Mucosa of descending colon (tissue), 3 donors: ENCODE measurements at regions not wholly inside any gene's neighbourhood (a gene's known extent, or its start where the extent isn't known, plus 50 kb on each side); places are given as distances from the start of the nearest gene placed in this dataset.
"Not testable (repeated sequence)": the region's sequence is repeated elsewhere in the genome, so short reads cannot be mapped to it uniquely, and the experiment has no call there.

Experiments used
- ATAC-seq: fragments of 200-7000 bp; cut with Tn5 transposase; one replicate; pipeline ENCODE4 v1.9.1; 2020; ENCODE audit warnings: mild to moderate bottlenecking, moderate library complexity
- DNase-seq, 3 donors: peaks; one replicate each; pipeline ENCODE4 v3.0.0-alpha.2; 2020
- H3K36me3 ChIP-seq: fragments of 200-600 bp; one replicate; pipeline ENCODE4 v1.8.0; 2021; ENCODE audit warnings: low read depth, mild to moderate bottlenecking
- H3K4me1 ChIP-seq: fragments of 200-600 bp; one replicate; pipeline ENCODE4 v1.8.0; 2021; ENCODE audit warnings: low read depth, mild to moderate bottlenecking
- H3K4me3 ChIP-seq: fragments of 200-600 bp; one replicate; pipeline ENCODE4 v1.8.0; 2021; ENCODE audit warnings: mild to moderate bottlenecking
- H3K9me3 ChIP-seq: fragments of 200-600 bp; one replicate; pipeline ENCODE4 v1.8.0; 2021; ENCODE audit warnings: mild to moderate bottlenecking
- intact Hi-C, 2 donors: fragments of 100-400 bp; cut with DNase I in 1 of 2; cut with micrococcal nuclease in 1 of 2; formaldehyde crosslinking; loops; one replicate each; pipeline versions ENCODE4 v1.11.0 to v1.11.1; 2022; cut with DNase I, micrococcal nuclease
- donor health status: DM: no; HTN: no; CAD: no; lungs with moderate emphysema.
- donor health status: DM: no; HTN: no; CAD: no.
- donor health status: DM: no; HTN: yes; CAD: no.

DNA sequence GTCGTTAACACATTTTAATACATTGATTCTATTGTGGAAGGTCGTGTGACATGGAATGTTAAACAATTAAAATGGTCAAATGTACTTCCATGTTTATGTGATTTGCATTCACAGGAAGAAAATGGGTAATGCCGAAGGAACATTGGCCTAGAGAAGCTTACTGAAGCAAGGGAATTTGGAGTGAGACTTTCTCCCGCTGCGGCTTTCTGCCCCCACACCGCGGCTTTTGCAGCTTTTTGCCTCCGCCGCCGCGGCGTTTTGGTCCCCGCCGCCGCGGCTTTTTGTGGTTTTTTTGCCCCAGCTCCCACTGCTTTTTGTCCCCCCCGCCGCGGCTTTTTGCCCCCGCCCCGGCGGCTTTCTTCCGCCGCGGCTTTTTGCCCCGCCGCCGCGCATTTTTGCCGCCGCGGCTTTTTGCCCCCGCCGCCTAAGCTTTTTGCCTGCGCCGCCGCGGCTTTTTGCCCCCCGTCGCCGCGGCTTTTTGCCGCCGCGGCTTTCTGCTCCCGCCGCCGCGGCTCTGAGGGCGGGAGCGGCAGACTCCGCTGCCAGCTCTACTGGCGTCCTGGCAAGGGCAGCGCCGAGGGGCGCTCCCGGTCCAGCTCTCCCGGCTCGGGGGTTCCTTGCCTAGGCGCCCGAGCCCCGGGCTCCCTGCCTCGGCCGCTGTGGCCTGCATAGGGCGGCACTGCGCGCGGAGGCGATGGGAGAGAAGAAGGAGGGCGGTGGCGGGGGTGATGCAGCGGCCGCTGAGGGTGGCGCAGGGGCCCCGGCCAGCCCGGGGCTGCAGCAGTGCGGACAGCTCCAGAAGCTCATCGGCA, 225.5 kb upstream of the VKORC1L1 start:
- H3K4me3 ChIP-seq, H3K36me3 ChIP-seq, ATAC-seq, H3K9me3 ChIP-seq, H3K4me1 ChIP-seq, DNase-seq, intact Hi-C loops: not testable (repeated sequence)

DNA sequence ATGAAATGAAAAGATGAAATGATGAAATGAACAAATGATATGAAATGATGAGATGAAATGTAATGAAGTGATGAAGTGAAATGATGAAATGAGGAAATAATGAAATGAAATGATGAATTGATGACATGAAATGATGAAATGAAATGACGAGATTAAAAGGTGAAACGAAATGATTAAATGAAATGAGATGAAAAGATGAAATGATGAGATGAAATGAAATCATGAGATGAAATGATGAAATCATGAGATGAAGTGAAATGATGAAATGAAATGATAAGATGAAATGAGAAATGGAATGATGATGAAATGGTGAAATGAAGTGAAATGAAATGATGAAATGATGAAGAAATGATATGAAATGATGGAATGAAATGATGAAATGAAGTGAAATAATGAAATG, 221.7 kb upstream of the VKORC1L1 start:
- H3K4me3 ChIP-seq, H3K36me3 ChIP-seq, H3K4me1 ChIP-seq, DNase-seq, intact Hi-C loops, H3K9me3 ChIP-seq, ATAC-seq: not testable (repeated sequence)

DNA sequence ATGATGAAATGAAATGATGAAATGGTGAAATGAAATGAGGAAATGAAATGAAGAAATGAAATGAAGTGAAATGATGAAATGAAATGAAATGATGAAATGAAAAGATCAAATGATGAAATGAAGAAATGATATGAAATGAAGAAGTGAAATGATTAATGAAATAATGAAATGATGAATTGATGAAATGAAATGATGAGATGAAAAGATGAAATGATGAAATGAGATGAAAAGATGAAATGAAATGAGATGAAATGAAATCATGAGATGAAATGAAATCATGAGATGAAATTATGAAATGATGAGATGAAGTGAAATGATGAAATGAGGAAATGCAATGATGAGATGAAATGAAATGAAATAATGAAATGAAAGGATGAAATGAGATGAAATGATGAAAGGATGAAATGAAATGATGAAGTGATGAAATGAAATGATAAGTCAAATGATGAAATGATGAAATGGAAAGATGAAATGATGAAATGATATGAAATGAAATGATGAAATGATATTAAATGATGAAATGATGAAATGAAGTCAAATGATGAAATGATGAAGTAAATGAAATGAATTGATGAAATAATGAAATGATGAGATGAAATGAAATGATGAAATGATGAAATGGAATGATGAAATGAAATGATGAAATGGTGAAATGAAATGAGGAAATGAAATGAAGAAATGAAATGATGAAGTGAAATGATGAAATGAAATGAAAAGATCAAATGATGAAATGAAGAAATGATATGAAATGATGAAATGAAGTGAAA, 220.9 kb upstream of the VKORC1L1 start:
- H3K9me3 ChIP-seq, H3K4me3 ChIP-seq, ATAC-seq, H3K36me3 ChIP-seq, H3K4me1 ChIP-seq, intact Hi-C loops, DNase-seq: not testable (repeated sequence)

DNA sequence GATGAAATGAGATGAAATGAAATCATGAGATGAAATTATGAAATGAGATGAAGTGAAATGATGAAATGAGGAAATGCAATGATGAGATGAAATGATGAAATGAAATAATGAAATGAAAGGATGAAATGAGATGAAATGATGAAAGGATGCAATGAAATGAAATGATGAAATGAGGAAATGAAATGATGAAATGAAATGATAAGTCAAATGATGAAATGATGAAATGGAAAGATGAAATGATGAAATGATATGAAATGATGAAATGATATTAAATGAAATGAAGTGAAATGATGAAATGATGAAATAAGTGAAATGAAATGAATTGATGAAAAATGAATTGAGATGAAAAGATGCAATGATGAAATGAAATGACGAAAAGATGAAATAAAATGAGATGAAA, 220.2 kb upstream of the VKORC1L1 start:
- H3K4me3 ChIP-seq, H3K4me1 ChIP-seq, intact Hi-C loops, DNase-seq, ATAC-seq, H3K9me3 ChIP-seq, H3K36me3 ChIP-seq: not testable (repeated sequence)

DNA sequence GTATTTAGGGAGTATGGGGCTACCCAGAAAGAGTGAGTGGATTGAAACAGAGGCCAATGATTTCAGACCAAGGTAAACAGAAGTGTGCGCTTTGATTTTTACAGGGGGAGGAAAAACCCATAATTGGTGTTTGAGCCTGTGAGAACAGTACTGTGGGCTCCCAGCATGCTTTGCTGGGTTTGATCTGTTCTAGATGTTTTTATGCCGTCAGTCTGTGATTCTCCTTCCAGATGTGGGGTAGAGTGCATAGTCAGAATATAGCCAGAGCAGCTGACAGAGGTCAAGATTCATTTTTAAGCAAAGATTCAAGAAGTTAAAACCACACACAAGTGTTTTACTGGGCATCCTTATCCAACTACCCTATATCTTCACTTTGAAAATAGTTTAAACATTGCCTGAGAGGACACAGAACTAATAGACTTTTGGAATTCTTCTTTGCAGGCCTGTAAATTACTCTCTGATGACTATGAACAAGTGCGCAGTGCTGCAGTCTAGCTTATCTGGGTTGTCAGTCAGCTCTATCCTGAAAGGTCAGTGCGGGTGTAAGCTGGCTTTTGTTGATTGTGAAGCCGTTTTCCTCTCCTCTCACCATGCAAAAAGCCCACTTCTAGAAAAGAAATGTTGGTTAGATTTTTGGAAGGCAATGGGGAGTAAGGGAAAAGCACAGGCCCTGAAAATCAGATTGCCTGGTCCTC, 216.2 kb upstream of the VKORC1L1 start:
- H3K4me3 ChIP-seq, ATAC-seq, H3K9me3 ChIP-seq, intact Hi-C loops, H3K4me1 ChIP-seq, H3K36me3 ChIP-seq, DNase-seq: not testable (repeated sequence)

DNA sequence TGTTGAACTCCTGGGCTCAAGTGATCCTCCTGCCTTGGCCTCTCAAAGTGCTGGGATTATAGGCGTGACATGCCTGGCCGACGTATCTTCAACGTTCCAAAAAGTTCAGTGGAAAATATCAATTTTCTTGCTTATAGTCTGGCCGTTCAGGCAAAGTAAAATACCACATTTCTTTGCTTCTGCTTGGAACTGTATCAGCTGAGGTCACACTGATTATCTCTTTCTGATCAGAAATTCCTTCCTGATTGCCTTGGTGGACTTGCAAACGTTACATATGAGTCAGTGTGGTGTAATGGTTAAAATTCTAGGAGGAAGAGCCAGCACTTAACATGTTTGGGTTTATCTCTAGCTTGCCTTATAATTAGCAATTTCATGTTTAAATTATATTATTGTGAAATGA, 189.5 kb upstream of the VKORC1L1 start:
- H3K4me3 ChIP-seq, intact Hi-C loops, H3K36me3 ChIP-seq, H3K9me3 ChIP-seq, ATAC-seq, H3K4me1 ChIP-seq, DNase-seq: not testable (repeated sequence)

DNA sequence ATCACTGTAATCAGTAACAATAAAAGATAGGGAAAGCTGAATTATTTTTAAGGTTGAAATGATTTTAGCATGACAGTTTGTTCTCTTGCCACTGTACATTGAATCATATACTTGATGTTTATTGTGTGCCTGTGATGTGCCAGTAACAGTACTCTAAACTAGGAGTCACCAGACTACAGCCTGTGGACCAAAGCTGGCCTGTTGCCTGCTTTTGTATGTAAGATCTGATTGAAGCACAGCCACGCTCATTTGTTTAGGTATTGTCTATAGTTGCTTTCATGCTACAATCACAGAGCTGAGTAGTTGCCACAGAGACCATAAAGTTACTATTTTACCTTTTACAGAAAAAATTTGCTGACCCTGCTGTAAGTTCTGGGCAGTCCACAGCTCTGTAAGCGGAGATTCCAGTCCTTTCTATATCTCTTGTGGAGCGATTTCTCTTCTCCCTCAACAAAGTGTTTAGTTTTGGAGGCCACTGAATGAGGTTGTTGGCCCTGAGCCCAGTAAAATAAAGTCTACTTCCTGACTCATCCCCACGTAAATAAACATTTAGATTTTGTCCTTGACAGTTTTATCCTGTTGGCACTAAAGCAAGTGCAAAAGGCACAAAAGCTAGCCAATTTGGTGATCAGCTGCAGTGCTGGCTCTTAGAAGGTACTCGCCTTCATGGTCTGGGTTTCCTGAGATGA, 173.7 kb upstream of the VKORC1L1 start:
- not testable (repeated sequence) for H3K36me3 ChIP-seq, H3K4me3 ChIP-seq

DNA sequence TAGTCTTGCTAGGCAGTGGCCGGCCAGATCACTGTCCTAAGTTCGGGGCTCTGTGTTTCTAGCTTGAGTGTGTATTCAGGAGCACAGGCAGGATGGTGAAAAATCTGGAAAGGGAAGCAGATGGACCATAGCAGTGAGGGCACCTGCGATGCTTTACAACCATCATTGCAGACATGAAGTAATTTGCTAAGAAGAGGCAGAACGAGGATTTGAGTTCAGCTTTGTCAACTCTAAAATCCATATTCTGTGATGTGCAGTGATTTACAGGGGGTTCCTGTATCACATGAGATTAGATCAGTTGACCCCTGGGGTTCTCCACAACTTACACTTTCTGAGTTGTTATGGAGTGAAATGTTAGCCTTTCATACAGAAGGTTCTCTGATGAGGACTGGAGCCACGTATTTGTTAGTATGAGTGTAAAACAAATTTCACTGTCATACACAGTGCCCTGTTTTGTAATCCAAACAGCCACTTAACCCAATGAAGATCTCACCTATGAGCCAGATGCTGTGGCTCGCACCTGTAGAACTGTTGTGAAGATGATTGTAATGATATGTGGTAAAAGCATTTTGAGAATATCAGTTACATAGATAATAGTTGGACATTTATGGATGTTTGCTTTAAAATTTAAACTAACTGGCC, 173.0 kb upstream of the VKORC1L1 start:
- H3K36me3 ChIP-seq, H3K9me3 ChIP-seq, H3K4me3 ChIP-seq, intact Hi-C loops, DNase-seq, H3K4me1 ChIP-seq: not testable (repeated sequence)
- peak; percentile 9 for ATAC-seq

More for the DNA sequence above, 173.7 kb upstream of the VKORC1L1 start:
- peak; percentile 80 for ATAC-seq
- H3K9me3 ChIP-seq, H3K4me1 ChIP-seq, DNase-seq, intact Hi-C loops: not testable (repeated sequence)

DNA sequence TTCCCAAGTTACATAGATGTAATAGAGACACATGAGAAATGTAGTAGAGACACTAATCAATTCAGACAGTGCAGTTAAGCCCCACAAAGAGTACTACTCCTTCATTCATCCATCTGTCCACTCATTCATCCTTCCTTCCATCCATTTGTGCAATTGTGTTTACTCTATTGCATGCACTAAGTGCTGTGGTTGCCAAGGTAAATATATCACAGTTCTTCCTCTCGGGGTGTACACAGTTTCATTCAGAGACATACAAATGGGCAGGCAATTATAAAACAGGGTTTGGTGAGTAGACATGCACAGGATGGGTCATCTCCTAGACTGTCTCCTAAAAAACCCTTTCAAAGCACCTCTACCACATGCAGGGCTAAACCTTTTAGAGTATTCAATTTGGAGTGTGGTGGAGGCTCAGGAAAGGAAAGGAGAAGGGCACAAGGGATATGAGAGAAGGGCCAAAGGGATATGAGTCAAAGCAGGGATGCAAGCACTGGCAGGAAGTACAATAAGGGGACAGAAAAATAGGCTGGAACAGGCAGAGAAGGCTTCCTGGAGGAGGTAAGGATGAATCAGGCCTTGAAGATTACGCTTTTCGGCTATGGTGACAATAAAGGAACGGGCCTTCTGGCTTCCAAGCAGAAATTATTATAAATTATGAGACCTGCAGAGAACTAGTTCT, 153.6 kb upstream of the VKORC1L1 start:
- intact Hi-C loops, H3K36me3 ChIP-seq, H3K9me3 ChIP-seq, DNase-seq, H3K4me1 ChIP-seq, H3K4me3 ChIP-seq: not testable (repeated sequence)
- peak; percentile 60 for ATAC-seq
